ENCODE measurements at regions not wholly inside any gene's neighbourhood (a gene's known extent, or its start where the extent isn't known, plus 50 kb on each side); places are given as distances from the start of the nearest gene placed in this dataset.

DNA sequence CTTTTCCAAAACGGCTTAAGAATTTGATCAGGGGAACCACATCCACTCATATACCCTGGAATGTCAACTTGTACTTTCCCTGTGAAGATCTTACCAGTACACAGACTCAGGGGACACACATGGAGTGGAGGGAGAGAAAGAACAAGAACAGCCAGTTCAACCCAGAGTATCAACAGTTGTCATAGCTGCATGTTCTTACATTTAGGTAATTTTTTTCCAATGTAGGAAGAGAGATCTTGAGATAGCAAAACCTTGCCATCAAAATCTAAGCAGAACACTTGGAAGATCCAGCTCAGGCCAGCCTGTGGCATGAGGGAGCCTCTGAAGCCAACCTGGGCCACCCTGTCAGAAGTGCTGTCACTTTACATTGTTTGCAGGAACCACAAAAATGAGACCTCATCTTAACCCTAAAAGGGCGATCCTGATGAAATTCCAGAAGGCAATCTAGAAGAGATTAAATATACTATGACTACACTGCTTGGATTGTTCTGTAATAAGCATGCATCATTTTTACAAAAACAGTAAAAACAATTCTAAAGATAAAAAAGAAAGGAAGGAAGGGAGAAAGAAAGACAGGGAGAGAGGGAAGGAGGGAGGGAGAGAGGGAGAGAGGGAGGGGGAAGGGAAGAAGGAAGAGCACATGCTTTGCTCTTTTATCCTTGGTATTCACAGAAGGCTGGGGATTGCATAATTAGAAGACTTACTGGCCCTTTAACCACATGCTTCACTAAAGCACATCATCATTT lies 124.7 kb upstream of the TCF21 start:
- no peak for DNase-seq (ENCODE audit: low read depth)
- no peak overlapping the region for H3K4me3 ChIP-seq (ENCODE audit: low read depth, low read length)
- TF ChIP-seq, protein P1, sequence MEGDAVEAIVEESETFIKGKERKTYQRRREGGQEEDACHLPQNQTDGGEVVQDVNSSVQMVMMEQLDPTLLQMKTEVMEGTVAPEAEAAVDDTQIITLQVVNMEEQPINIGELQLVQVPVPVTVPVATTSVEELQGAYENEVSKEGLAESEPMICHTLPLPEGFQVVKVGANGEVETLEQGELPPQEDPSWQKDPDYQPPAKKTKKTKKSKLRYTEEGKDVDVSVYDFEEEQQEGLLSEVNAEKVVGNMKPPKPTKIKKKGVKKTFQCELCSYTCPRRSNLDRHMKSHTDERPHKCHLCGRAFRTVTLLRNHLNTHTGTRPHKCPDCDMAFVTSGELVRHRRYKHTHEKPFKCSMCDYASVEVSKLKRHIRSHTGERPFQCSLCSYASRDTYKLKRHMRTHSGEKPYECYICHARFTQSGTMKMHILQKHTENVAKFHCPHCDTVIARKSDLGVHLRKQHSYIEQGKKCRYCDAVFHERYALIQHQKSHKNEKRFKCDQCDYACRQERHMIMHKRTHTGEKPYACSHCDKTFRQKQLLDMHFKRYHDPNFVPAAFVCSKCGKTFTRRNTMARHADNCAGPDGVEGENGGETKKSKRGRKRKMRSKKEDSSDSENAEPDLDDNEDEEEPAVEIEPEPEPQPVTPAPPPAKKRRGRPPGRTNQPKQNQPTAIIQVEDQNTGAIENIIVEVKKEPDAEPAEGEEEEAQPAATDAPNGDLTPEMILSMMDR (IDR thresholded peaks at IDR 0.05; ENCODE audit: insufficient read depth, low read depth, low read length, missing control alignments), result no peak

DNA sequence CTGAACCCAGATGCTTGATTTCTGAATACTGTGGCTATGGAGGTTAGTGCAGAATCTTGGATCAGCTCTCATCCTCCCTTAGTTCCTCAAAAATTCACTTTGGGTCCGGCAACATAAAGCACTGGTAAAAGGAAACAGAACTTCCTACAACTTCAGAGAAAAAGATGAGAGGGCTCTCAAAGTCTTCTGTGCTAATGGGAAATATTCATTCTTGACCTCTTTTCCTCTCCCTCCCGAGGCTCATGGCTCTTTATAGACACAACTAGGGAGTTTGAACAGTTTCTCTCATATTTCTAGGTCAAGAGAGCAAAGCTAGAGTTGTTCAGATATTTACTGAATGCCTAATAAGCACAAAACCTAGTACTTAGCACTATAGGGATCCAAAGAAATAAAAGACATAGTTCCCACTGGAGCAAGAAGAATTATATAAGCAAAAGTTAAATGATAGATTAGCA lies 124.1 kb upstream of the TCF21 start:
- TF ChIP-seq, protein P1 (IDR thresholded peaks at IDR 0.05; ENCODE audit: insufficient read depth, low read depth, low read length, missing control alignments), result no peak

DNA sequence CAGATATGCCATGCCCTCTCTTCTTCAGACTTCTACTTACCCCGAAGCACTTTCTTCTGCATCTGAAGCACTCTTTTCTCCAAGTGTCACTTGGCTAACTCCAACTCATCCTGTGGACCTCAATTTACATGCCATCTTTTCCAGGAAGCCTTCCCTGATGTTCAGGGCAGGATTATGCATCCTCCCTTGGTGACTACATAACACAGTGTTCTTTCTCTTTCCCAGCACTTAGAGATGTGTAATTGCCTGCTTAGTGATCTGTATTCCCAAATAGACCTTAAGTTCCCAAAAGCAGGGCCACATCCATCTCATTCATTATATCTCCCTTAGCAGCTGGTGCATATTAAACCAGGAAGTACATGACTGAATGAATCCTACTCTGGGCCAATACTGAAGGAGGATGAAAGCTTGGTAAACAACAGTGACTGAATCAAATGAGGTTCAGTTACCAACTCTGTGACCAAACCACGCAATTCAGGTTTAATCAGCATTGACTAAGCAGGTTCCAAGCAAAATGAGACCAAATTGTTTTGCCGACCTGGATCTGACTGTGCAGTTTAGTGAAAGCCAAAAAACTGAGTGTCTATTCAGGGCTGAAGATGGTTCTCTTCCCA lies 121.4 kb upstream of the TCF21 start:
- TF ChIP-seq, protein P1 (IDR thresholded peaks at IDR 0.05; ENCODE audit: insufficient read depth, low read depth, low read length, missing control alignments), result no peak
- no peak overlapping the region for H3K4me3 ChIP-seq (ENCODE audit: low read depth, low read length)
- no peak for DNase-seq (ENCODE audit: low read depth)

More for the DNA sequence above, 124.1 kb upstream of the TCF21 start:
- no peak for DNase-seq (ENCODE audit: low read depth)
- H3K4me3 ChIP-seq (ENCODE audit: low read depth, low read length), result no peak overlapping the region

DNA sequence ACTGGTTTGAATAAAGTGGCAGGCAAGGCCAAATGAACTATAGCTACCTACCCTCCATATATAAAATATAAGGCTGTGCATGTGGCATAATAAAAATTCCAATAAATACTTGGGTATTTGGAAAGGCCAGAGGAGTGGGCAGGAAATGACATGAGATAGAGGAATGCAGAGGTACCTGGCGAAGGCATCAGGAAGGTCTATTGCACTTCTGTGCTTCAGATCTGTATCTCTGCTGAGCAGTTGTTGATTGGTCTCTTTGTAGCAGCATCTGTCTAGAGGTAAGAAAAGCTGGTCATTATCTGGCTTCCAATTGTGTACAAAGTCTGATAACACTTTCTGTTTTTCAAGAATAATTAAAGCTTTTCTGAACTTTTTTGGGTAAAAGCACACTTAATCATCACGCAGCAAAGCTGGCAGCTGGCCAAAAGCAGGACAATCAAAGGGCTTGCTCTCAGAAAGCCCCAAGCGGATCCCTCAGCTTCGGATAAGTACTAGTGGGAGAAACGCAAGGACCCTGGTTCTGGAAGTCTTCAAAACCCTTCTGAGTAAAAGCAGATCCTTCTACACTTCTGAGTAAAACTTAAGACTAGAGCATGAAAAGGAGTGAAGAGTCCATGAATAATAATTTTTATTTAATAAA lies 120.1 kb upstream of the TCF21 start:
- TF ChIP-seq, protein P1 (IDR thresholded peaks at IDR 0.05; ENCODE audit: insufficient read depth, low read depth, low read length, missing control alignments), result no peak
- no peak overlapping the region for H3K4me3 ChIP-seq (ENCODE audit: low read depth, low read length)
- no peak for DNase-seq (ENCODE audit: low read depth)

DNA sequence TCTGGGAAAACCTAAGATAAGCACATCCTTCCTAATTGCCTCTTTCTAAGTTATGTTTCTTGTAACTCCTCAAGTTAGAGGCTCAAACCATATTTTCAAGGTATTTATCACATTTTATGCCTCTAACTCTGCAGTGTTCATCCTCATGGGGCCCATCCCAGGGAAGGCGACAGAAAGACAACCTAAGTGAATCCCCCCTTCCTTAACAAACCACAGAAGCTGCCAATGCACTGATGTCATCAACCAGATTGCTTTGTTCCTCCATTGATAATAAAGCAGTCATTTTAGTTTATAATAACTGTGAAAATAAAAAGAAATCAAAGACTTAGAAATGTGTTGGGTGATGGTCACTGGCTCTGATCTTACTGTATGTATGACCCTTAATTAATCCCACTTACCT lies 119.5 kb upstream of the TCF21 start:
- TF ChIP-seq, protein P1 (IDR thresholded peaks at IDR 0.05; ENCODE audit: insufficient read depth, low read depth, low read length, missing control alignments), result no peak
- H3K4me3 ChIP-seq (ENCODE audit: low read depth, low read length), result no peak overlapping the region
- DNase-seq (ENCODE audit: low read depth), result no peak

DNA sequence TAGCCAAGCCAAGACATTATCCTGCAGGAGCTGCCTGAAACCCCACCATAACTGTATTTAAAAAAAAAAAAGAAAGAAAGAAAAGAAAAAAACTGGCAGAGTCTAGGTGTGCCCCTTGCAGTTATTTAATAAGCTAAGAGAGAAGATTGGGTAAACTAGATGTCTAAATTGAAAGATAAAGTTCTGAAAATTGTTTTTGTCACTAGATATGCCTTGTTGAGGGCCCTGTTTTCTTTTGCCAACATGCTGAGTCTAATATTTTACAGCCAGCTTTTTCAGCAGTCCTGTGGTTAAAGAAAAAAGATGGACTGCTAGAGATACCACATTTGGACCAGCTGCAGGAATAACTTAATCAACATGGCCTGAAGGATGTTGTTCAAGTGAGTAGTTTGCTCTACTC lies 116.3 kb upstream of the TCF21 start:
- H3K4me3 ChIP-seq (ENCODE audit: low read depth, low read length), result no peak overlapping the region
- DNase-seq (ENCODE audit: low read depth), result no peak
- TF ChIP-seq, protein P1 (IDR thresholded peaks at IDR 0.05; ENCODE audit: insufficient read depth, low read depth, low read length, missing control alignments), result no peak

Data from GM12865 (cell line).